Upper lobe of left lung (tissue), 4 donors: ENCODE measurements at regions not wholly inside any gene's neighbourhood (a gene's known extent, or its start where the extent isn't known, plus 50 kb on each side); places are given as distances from the start of the nearest gene placed in this dataset.

ENCODE experiments used
- EP300 ChIP-seq, 4 donors: sonication (generic); formaldehyde crosslinking; IDR thresholded peaks; one replicate each; pipeline ENCODE4 v1.5.1; 2017; ENCODE audit warnings: antibody characterized with exemption in 4 of 4, control low read depth in 2 of 4
- POLR2A ChIP-seq, 4 donors: fragments of 450-650 bp; IDR thresholded peaks; one replicate each; pipeline ENCODE4 v1.5.1; 2016 to 2017; ENCODE audit warnings: antibody characterized with exemption in 4 of 4, mild to moderate bottlenecking in 2 of 4
- TF ChIP-seq, protein P1 (sequence below), 6 experiments: fragments of 450-650 bp in 4 of 6; fragments of 200-600 bp in 2 of 6; sonication (generic) in 2 of 6; IDR thresholded peaks; one replicate each; pipeline ENCODE4 v1.5.1; 2016 to 2019; ENCODE audit warnings: antibody characterized with exemption in 6 of 6

DNA sequence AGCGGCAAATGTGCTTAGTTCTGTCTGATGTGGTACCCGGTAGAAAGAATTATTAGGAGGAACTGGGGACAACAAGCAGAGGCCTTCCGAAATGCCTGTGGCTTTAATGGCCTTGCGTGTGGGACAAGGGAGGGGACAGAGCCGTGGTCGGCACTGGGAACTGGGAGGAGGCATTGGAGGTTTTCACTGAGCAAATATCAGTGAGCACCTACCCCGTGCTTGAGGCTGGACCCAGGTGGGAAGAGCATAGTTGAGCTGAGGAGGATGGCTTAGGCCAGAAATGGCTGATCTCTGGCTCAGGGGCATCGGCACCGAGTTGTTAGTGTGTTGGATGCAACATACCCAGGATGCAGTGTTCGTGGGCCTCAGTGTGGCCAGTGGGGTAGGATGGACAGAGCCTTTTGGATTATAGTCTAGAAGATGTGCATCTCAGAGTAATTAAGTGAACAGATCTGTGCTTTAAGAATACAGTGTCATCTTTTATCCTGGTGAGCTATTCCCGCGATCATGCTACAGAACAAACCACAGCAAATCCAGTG, 201.3 kb downstream of the TEX29 start:
- TF ChIP-seq, protein P1, sequence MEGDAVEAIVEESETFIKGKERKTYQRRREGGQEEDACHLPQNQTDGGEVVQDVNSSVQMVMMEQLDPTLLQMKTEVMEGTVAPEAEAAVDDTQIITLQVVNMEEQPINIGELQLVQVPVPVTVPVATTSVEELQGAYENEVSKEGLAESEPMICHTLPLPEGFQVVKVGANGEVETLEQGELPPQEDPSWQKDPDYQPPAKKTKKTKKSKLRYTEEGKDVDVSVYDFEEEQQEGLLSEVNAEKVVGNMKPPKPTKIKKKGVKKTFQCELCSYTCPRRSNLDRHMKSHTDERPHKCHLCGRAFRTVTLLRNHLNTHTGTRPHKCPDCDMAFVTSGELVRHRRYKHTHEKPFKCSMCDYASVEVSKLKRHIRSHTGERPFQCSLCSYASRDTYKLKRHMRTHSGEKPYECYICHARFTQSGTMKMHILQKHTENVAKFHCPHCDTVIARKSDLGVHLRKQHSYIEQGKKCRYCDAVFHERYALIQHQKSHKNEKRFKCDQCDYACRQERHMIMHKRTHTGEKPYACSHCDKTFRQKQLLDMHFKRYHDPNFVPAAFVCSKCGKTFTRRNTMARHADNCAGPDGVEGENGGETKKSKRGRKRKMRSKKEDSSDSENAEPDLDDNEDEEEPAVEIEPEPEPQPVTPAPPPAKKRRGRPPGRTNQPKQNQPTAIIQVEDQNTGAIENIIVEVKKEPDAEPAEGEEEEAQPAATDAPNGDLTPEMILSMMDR (IDR thresholded peaks at IDR 0.05): no peak
- TF ChIP-seq EP300 (IDR thresholded peaks at IDR 0.05): no peak
- TF ChIP-seq POLR2A (IDR thresholded peaks at IDR 0.05): no peak
